Adrenal gland (tissue), 9 donors: ENCODE measurements at regions not wholly inside any gene's neighbourhood (a gene's known extent, or its start where the extent isn't known, plus 50 kb on each side); places are given as distances from the start of the nearest gene placed in this dataset.

Experiments used
- DNase-seq, 7 donors: peaks; one replicate each; pipeline ENCODE4 v3.0.0-alpha.2; 2019 to 2020
- H3K27ac ChIP-seq, 5 donors: fragments of 200-600 bp; sonication (generic) in 4 of 5; 1 replicate in 3 of 5; 2 replicates in 2 of 5; pipeline versions ENCODE4 v1.5.1 to v1.8.0; 2016 to 2020; ENCODE audit warnings: mild to moderate bottlenecking in 1 of 5
- H3K27me3 ChIP-seq: fragments of 200-600 bp; 2 replicates; pipeline ENCODE4 v1.8.0; 2021
- H3K36me3 ChIP-seq, 2 donors: fragments of 200-600 bp; replicated peaks in 1 of 2; 1 replicate in 1 of 2; 2 replicates in 1 of 2; pipeline versions ENCODE4 v1.5.1 to v1.8.0; 2018 to 2022
- H3K4me1 ChIP-seq, 2 donors: fragments of 200-600 bp; replicated peaks in 1 of 2; 1 replicate in 1 of 2; 2 replicates in 1 of 2; pipeline versions ENCODE4 v1.5.1 to v1.8.0; 2018 to 2021
- H3K4me3 ChIP-seq, 4 donors: fragments of 200-600 bp; sonication (generic) in 3 of 4; one replicate each; pipeline ENCODE4 v1.5.1; 2016 to 2018
- H3K9me3 ChIP-seq, 3 donors: fragments of 200-600 bp; sonication (generic) in 1 of 3; replicated peaks in 1 of 3; 1 replicate in 2 of 3; 2 replicates in 1 of 3; pipeline versions ENCODE4 v1.5.1 to v1.8.0; 2016 to 2021
- CTCF ChIP-seq, 6 experiments: fragments of 450-650 bp in 4 of 6; fragments of 200-600 bp in 2 of 6; sonication (generic) in 1 of 6; IDR thresholded peaks; 1 replicate in 5 of 6; 2 replicates in 1 of 6; pipeline versions ENCODE4 v1.5.1 to v1.8.0; 2016 to 2021; ENCODE audit warnings: antibody characterized with exemption in 6 of 6, mild to moderate bottlenecking in 2 of 6, moderate library complexity in 1 of 6
- POLR2A ChIP-seq, 2 donors: fragments of 450-650 bp; IDR thresholded peaks; one replicate each; pipeline ENCODE4 v1.6.1; 2017; ENCODE audit warnings: antibody characterized with exemption in 2 of 2, mild to moderate bottlenecking in 2 of 2, moderate library complexity in 1 of 2
- WGBS, 4 donors: extraction: QIAGEN DNeasy Blood & Tissue Kit in 2 of 4; methylation state at CpG; one replicate each; pipeline versions ENCODE4 v1.1.5 to v1.1.7; 2013 to 2017; 5-methylcytosine and 5-hydroxymethylcytosine counted together
- intact Hi-C, 2 donors: fragments of 100-400 bp; cut with DNase I; formaldehyde crosslinking; loops; one replicate each; pipeline versions ENCODE4 v1.14.1 to v1.15.0; 2022 to 2023
- donor health status: healthy with polysubstance abuse.
- donor health status: Bipolar disorder and iron deficiency.
- donor health status: DM: yes; HTN: yes; CAD: no.
- donor health status: DM: no; HTN: no; CAD: no.
- donor health status: DM: no; HTN: no; CAD: no.

- WGBS, 4 donors = 73 to 85% (median 78%) methylated on average over 2 of the region's 2 CpGs
- Histone ChIP-seq H3K36me3 (no peaks in the 10 kb centered on the region), H3K4me3 (no peak overlapping the region), H3K27ac (no peak overlapping the region), H3K9me3 (no peaks in the 10 kb centered on the region), H3K27me3 (peaks cover 7% of the 10 kb centered on the region), H3K4me1 (no peaks in the 10 kb centered on the region)
- DNase-seq = no peak
- intact Hi-C loops = no loop called here
- TF ChIP-seq CTCF (IDR thresholded peaks at IDR 0.05) (no peak), POLR2A (IDR thresholded peaks at IDR 0.05) (no peak)
Measured at GRCh38 chr18:54716586-54716985, 111.7 kb upstream of the RAB27B start.

GRCh38 chr18:54717673-54718407 lies 110.4 kb upstream of the RAB27B start:
- WGBS, 4 donors = 16 to 22% (median 19%) methylated on average over 14 of the region's 14 CpGs
- H3K27me3 ChIP-seq = peaks cover 7% of the 10 kb centered on the region

GRCh38 chr18:54718408-54718773 lies 109.9 kb upstream of the RAB27B start:
- H3K36me3 ChIP-seq = no peaks in the 10 kb centered on the region
- H3K9me3 ChIP-seq = no peaks in the 10 kb centered on the region
- intact Hi-C loops = no loop called here
- 47 to 65% (median 53%) methylated on average over 1 of the region's 1 CpG for WGBS, 4 donors
- no peak for DNase-seq
- no peak overlapping the region for H3K4me3 ChIP-seq
- H3K27ac ChIP-seq = no peak overlapping the region
- TF ChIP-seq POLR2A (IDR thresholded peaks at IDR 0.05) = no peak
- no peak for TF ChIP-seq CTCF (IDR thresholded peaks at IDR 0.05)
- H3K27me3 ChIP-seq = peaks cover 7% of the 10 kb centered on the region
- H3K4me1 ChIP-seq = no peaks in the 10 kb centered on the region

More at GRCh38 chr18:54717673-54718407, 110.4 kb upstream of the RAB27B start:
- intact Hi-C loops = no loop called here
- Histone ChIP-seq H3K4me1 (no peaks in the 10 kb centered on the region), H3K27ac (no peak overlapping the region), H3K36me3 (no peaks in the 10 kb centered on the region), H3K4me3 (no peak overlapping the region), H3K9me3 (no peaks in the 10 kb centered on the region)
- peak in 1 of 7 donors; percentile 71 for DNase-seq
- no peak for TF ChIP-seq CTCF (IDR thresholded peaks at IDR 0.05)
- TF ChIP-seq POLR2A (IDR thresholded peaks at IDR 0.05) = no peak

- H3K27ac ChIP-seq = no peak overlapping the region
- H3K4me3 ChIP-seq = no peak overlapping the region
- WGBS, 4 donors = 67 to 75% (median 69%) methylated on average over 1 of the region's 1 CpG
- no peak for TF ChIP-seq CTCF (IDR thresholded peaks at IDR 0.05)
- no peak for TF ChIP-seq POLR2A (IDR thresholded peaks at IDR 0.05)
- H3K9me3 ChIP-seq = no peaks in the 10 kb centered on the region
- H3K36me3 ChIP-seq = no peaks in the 10 kb centered on the region
- intact Hi-C loops = no loop called here
- no peak for DNase-seq
- no peaks in the 10 kb centered on the region for H3K4me1 ChIP-seq
- H3K27me3 ChIP-seq = peaks cover 2% of the 10 kb centered on the region
Measured at GRCh38 chr18:54720620-54721019, 107.7 kb upstream of the RAB27B start.
